ENCODE measurements at regions not wholly inside any gene's neighbourhood (a gene's known extent, or its start where the extent isn't known, plus 50 kb on each side); places are given as distances from the start of the nearest gene placed in this dataset.

DNA sequence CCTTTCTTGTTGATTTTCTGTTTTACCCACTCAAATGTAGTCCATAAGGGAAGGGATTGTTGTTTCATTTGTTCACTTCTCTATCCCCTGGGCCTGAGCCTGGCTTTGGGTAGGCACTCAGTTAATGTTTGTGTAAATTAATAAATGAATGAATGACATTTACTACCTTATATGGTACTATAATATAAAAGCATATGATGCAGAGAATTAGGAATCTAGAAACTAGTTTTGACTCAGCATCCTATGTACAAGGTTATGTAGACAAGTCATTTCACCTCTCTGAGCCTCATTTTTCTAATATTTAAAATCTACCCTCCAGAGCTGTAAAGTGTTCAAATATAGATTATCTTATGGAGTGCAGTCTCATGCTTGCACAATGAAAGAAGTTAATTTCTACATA, 68.9 kb upstream of the S1PR1 start:
- Histone ChIP-seq H3K4me1 (ENCODE audit: insufficient read depth, low read length) (no peaks in the 10 kb centered on the region), H3K36me3 (replicated peaks in 1 of 2; ENCODE audit: control insufficient read depth in 1 of 2, insufficient read depth in 2 of 2, low read length in 2 of 2) (no peaks in the 10 kb centered on the region), H3K9me3 (ENCODE audit: low read length) (no peaks in the 10 kb centered on the region), H4K20me1 (ENCODE audit: insufficient read depth, low read length) (no peaks in the 10 kb centered on the region), H3K4me3 (replicated peaks in 1 of 3; ENCODE audit: insufficient read depth in 1 of 3, low read depth in 2 of 3, low read length in 3 of 3) (no peak overlapping the region), H3K79me2 (ENCODE audit: insufficient read depth, low read length) (no peaks in the 10 kb centered on the region), H3K9ac (ENCODE audit: insufficient read depth, low read depth, low read length) (no peak overlapping the region), H3K27ac (ENCODE audit: extremely low read length, insufficient read depth, low read length) (no peak overlapping the region), H3K4me2 (ENCODE audit: low read depth, low read length) (no peak overlapping the region), H3K27me3 (ENCODE audit: control insufficient read depth in 1 of 2, insufficient read depth in 2 of 2, low read length in 2 of 2) (no peaks in the 10 kb centered on the region), H2AFZ (ENCODE audit: low read length) (no peak overlapping the region)
- no peak for FAIRE-seq
- DNase-seq (ENCODE audit: low spot score): no peak
- intact Hi-C loops (cut with micrococcal nuclease; ENCODE audit: unreplicated experiment): no loop called here
- in situ Hi-C loops (cut with HindIII; ENCODE audit: extremely low pct_ligation_motif_present, low pct_unique_long_range_greater_than_20kb): no loop called here
- ChIA-PET CTCF (ENCODE audit: low intra/inter-chr PET ratio, low total read pairs) (no interaction called here), POLR2A (no interaction called here)
- ATAC-seq: no peak
- no peak for TF ChIP-seq CTCF (CRISPR knock-in tag; IDR thresholded peaks at IDR 0.05)
- TF ChIP-seq, protein P1, sequence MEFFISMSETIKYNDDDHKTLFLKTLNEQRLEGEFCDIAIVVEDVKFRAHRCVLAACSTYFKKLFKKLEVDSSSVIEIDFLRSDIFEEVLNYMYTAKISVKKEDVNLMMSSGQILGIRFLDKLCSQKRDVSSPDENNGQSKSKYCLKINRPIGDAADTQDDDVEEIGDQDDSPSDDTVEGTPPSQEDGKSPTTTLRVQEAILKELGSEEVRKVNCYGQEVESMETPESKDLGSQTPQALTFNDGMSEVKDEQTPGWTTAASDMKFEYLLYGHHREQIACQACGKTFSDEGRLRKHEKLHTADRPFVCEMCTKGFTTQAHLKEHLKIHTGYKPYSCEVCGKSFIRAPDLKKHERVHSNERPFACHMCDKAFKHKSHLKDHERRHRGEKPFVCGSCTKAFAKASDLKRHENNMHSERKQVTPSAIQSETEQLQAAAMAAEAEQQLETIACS (CRISPR knock-in tag; IDR thresholded peaks at IDR 0.05): no peak
- TF ChIP-seq KMT2A (CRISPR knock-in tag; IDR thresholded peaks at IDR 0.05): no peak
- TF ChIP-seq FOXA1 (IDR thresholded peaks at IDR 0.05): no peak
- TF ChIP-seq FOXA1 (CRISPR knock-in tag; IDR thresholded peaks at IDR 0.05): no peak
- no TSS peak for BruUV-seq (replicated peaks)

GRCh38 chr1:101166583-101167120, 70.2 kb upstream of the S1PR1 start:
- in situ Hi-C loops (cut with HindIII; ENCODE audit: extremely low pct_ligation_motif_present, low pct_unique_long_range_greater_than_20kb) (no loop called here), intact Hi-C loops (cut with micrococcal nuclease; ENCODE audit: unreplicated experiment) (no loop called here)
- WGBS (ENCODE audit: low lambda C conversion rate): 0% methylated on average over 1 of the region's 1 CpG
- DNase-seq (ENCODE audit: low spot score) (no peak), ATAC-seq (no peak), FAIRE-seq (no peak)
- no peaks in the 10 kb centered on the region for H3K36me3 ChIP-seq (replicated peaks in 1 of 2; ENCODE audit: control insufficient read depth in 1 of 2, insufficient read depth in 2 of 2, low read length in 2 of 2)
- CTCF ChIA-PET (ENCODE audit: low intra/inter-chr PET ratio, low total read pairs): no interaction called here
- POLR2A ChIA-PET: no interaction called here
- H3K79me2 ChIP-seq (ENCODE audit: insufficient read depth, low read length): no peaks in the 10 kb centered on the region
- no peaks in the 10 kb centered on the region for H3K4me1 ChIP-seq (ENCODE audit: insufficient read depth, low read length)
- H3K27me3 ChIP-seq (ENCODE audit: control insufficient read depth in 1 of 2, insufficient read depth in 2 of 2, low read length in 2 of 2): no peaks in the 10 kb centered on the region
- no TSS peak for BruUV-seq (replicated peaks)
- H3K4me2 ChIP-seq (ENCODE audit: low read depth, low read length): no peak overlapping the region
- no peak overlapping the region for H3K9ac ChIP-seq (ENCODE audit: insufficient read depth, low read depth, low read length)
- H2AFZ ChIP-seq (ENCODE audit: low read length): no peak overlapping the region
- no peaks in the 10 kb centered on the region for H4K20me1 ChIP-seq (ENCODE audit: insufficient read depth, low read length)
- no peak overlapping the region for H3K27ac ChIP-seq (ENCODE audit: extremely low read length, insufficient read depth, low read length)
- no peaks in the 10 kb centered on the region for H3K9me3 ChIP-seq (ENCODE audit: low read length)
- no peak overlapping the region for H3K4me3 ChIP-seq (replicated peaks in 1 of 3; ENCODE audit: insufficient read depth in 1 of 3, low read depth in 2 of 3, low read length in 3 of 3)
- TF ChIP-seq ELF1 (CRISPR knock-in tag; IDR thresholded peaks at IDR 0.05): no peak
- no peak for TF ChIP-seq SMAD9 (CRISPR knock-in tag; IDR thresholded peaks at IDR 0.05)
- TF ChIP-seq, protein P2, sequence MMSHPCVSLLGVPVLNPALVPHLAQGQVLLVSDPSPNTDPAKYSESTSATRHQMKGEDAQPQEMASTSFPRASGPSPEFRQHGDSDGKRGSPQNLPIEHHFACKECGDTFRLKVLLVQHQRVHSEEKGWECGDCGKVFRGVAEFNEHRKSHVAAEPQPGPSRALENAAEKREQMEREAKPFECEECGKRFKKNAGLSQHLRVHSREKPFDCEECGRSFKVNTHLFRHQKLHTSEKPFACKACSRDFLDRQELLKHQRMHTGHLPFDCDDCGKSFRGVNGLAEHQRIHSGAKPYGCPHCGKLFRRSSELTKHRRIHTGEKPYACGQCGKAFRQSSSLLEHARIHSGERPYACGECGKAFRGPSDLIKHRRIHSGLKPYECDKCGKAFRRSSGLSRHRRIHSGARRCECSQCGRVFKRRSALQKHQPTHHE (CRISPR knock-in tag; IDR thresholded peaks at IDR 0.05; ENCODE audit: borderline replicate concordance): no peak
- TF ChIP-seq, protein P3, sequence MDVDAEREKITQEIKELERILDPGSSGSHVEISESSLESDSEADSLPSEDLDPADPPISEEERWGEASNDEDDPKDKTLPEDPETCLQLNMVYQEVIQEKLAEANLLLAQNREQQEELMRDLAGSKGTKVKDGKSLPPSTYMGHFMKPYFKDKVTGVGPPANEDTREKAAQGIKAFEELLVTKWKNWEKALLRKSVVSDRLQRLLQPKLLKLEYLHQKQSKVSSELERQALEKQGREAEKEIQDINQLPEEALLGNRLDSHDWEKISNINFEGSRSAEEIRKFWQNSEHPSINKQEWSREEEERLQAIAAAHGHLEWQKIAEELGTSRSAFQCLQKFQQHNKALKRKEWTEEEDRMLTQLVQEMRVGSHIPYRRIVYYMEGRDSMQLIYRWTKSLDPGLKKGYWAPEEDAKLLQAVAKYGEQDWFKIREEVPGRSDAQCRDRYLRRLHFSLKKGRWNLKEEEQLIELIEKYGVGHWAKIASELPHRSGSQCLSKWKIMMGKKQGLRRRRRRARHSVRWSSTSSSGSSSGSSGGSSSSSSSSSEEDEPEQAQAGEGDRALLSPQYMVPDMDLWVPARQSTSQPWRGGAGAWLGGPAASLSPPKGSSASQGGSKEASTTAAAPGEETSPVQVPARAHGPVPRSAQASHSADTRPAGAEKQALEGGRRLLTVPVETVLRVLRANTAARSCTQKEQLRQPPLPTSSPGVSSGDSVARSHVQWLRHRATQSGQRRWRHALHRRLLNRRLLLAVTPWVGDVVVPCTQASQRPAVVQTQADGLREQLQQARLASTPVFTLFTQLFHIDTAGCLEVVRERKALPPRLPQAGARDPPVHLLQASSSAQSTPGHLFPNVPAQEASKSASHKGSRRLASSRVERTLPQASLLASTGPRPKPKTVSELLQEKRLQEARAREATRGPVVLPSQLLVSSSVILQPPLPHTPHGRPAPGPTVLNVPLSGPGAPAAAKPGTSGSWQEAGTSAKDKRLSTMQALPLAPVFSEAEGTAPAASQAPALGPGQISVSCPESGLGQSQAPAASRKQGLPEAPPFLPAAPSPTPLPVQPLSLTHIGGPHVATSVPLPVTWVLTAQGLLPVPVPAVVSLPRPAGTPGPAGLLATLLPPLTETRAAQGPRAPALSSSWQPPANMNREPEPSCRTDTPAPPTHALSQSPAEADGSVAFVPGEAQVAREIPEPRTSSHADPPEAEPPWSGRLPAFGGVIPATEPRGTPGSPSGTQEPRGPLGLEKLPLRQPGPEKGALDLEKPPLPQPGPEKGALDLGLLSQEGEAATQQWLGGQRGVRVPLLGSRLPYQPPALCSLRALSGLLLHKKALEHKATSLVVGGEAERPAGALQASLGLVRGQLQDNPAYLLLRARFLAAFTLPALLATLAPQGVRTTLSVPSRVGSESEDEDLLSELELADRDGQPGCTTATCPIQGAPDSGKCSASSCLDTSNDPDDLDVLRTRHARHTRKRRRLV (CRISPR knock-in tag; IDR thresholded peaks at IDR 0.05): no peak

Data from HepG2 (cell line).